HUDEP-2 (cell line): ENCODE measurements at regions not wholly inside any gene's neighbourhood (a gene's known extent, or its start where the extent isn't known, plus 50 kb on each side); places are given as distances from the start of the nearest gene placed in this dataset.
"Not testable (repeated sequence)": the region's sequence is repeated elsewhere in the genome, so short reads cannot be mapped to it uniquely, and the experiment has no call there.

Source experiments
- DNase-seq, 76 experiments: peaks; one replicate each; lab custom pipeline; 2025; ENCODE audit not compliant: unreplicated experiment in 76 of 76; lab: John Stamatoyannopoulos, UW

DNA sequence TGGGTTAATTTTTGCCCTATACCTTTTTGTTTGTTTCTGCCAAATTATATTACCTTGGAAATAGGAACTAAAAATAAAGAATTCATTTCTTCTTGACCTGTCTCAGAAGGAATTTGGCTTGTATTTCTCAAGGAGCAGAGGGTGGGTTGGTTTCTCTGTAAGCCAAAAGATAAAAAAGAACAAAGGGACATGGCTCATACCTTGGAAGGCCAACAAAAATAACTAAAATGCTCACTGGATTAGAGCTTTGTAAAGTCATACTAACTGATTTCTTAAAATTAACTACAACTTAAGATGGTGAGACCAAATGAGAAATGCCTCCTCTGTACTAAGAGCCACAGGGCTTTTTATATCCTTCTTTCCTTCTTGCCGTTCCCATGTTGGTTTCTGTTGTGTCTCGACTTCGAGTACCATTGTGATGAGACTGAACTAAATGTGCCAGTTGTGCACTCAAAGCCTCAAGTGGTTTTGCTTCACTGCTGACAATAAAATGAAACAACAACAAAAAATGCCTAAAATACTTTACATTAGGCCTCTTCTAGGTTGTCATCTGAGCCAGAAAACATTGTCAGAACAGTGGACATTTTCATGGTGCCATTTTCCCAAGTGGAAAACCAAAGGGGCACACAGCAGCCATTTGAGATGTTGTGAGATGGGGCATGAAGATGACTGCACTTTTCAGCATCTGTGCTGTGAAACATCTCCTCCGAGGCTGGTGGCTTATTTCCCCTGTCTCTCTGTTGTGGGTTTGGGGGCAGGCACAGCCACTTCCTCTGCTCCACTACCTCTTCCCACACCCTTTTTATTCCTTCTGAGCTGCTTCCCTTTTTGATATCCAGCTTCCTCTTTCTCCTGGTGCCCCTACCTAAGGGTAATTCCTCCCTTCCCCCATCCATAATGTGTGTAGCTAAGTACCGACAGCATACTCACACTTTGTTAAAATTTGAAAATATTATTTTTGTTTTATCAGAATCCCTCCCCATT lies 51.8 kb upstream of the AGR3 start:
- no peak for DNase-seq

DNA sequence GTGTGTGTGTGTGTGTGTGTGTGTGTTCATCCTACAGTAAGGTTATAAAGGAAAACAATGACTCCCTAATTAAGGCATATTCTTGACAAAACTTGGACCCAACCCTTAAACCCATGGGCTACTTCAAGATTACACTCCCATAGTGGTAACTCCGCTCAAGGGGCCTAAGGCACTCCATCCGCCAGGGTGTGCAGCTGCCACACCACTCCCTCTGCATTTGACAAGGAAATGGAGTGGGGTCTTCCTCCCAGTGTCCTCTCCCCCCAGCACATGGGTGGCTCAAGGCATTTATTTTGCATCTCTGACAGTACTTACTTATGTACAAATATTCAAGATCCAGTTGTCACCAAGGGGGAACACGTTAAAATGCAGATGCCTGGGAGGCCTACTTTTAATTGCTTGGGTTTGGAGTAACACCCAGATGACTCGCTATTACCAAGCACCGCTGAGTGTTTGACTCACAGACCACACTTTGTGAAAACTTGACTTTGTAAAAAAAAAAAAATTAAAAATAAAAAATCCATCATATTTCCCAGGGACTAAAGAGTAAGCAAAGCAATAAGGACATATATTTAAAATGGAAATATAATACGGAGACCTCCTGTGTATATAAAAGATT lies 53.0 kb upstream of the AGR3 start:
- no peak for DNase-seq

DNA sequence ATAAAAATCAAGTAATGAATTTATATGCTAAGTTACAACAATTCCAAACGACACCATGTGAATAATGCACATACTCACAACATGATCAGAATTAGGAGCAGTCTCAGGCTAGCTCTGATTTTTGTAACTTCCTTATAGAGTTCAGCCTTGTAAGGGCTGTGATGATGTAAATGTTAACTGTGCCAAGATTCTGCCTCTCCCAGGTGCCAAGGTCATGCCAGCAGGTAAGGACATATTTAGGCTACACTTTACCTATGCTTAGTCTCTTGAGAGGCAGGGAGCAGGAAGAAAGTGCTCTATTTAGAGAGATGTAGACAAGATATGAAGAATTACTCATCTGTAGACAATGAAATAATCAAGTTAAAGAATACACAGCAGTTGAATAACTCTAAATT lies 53.6 kb upstream of the AGR3 start:
- DNase-seq, result no peak

DNA sequence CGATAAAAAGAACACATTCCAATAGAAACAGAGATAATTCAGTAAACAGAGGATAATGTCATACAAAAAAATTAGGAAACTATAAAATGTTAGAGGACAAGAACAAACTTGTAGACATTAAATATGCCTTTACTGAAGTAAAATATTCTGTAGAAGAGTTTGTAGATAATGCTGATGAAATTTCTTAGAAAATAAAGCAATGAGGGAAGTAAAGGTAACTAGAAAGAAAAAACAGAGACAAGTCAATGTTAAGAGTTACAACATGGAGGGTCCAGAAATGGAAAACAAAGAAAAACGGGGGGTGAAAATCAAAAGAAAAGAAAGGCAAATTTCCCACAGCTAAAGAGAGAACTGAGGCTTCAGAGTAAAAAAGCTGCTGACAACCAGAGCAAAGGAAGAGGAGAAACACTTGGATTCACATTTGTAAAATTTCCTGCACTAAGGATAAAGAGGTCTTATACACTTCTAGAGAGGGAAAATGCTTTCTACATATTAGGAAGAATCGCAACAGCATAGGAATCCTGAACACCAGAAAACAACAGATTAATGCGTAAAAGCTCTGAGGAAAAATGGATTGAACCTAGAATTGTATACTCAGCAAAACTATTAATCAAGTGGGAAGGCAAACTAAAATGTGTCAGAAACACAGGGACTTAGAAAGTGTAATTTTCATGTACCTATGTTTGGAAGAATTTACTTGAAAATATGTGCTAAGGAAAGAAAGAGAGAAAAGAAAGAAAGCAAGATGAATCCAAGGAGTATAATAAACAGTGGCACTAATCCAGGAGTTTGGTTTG lies 55.0 kb upstream of the AGR3 start:
- DNase-seq, result no peak

DNA sequence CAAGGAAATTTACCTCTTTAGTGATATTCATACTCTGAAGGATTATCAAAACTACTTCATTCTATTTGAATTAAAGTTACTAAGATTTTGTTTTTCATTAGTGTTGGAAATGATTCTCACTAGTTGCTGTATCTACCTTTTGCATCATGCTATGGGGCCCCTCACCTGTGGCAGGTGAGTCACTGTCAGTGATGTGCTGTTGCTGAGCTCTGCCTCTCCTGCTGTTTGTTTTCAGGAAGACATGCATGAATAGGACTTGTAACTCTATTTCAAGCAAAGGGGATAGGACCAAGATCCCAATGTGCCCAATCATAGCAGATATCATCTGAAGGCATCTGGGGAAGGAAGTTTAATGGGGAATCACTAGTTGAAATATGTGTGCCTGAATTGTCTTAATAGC lies 57.4 kb upstream of the AGR3 start:
- no peak for DNase-seq

DNA sequence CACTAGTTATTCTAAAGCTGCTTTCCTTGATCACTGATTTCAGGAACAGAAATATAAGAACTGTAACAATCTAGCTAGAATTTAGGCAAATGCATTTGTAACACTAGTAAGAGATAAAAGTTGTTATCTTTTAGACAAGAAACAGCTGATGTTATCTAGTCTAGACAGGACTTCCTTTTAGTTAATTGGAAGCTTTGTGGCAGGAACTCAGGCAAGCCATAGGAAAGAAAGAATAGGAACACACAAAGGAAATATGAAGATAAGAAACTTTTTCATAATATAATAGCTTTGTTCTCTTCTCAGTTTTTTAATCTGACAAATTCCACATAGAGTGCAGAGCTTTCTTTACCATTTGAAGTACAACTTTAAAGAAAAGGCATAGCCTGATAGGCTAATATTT lies 59.0 kb upstream of the AGR3 start:
- DNase-seq, result no peak

DNA sequence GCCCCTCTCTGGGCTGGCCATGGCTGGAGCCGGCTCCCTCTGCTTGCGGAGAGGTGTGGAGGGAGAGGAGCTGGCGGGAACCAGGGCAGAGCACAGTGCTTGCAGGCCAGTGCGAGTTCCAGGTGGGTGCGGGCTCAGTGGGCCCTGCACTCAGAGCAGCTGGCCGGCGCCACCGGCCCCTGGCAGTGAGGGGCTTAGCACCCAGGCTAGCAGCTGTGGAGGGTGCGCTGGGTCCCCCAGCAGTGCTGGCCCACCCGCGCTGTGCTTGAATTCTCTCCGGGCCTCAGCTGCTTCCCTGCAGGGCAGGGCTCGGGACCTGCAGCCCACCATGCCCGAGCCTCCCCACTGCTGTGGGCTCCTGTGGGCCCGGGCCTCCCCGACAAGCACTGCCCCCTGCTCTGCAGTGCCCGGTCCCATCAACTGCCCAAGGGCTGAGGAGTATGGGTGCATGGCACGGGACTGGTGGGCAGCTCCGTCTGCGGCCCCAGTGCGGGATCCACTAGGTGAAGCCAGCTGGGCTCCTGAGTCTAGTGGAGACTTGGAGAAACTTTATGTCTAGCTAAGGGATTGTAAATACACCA lies 61.2 kb upstream of the AGR3 start:
- no peak for DNase-seq

DNA sequence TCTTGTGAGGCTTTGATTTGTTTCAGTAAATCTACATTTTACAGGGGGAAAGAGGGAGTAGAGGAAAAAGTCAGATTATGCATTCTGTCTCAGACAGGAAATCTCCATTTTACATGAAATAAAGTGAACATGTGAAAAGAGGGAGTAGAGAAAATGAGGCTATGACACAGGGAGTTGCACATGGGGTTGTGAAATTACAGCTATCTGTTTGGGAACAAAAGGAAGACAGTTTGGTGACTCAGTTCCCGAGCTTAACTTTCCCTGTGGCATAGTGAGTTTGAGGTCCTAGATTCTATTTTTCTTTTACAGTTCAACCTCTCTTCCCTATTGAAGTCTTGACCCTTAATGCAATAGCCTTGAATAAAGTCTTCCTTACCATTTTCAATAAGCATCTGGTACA lies 63.2 kb upstream of the AGR3 start:
- DNase-seq, result no peak

DNA sequence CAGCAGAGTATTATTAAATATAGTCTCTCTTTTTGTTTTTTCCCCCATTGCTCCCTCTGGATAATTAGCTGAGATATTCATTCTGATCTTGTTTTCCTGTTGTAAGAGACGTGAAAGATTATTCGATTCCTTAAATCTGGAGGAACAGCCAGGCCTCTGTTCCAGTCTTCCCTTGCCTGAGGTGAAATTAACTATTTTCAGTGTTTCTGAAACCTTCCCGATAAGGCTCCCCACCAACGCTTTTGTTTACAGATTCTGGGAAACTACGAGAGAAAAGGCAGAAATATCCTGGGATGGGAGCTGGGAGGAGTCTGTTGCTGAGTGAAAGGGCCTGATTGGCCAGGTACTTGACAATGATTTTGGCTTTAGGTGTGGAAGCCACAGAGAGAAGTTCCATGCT lies 63.6 kb upstream of the AGR3 start:
- DNase-seq, result no peak

DNA sequence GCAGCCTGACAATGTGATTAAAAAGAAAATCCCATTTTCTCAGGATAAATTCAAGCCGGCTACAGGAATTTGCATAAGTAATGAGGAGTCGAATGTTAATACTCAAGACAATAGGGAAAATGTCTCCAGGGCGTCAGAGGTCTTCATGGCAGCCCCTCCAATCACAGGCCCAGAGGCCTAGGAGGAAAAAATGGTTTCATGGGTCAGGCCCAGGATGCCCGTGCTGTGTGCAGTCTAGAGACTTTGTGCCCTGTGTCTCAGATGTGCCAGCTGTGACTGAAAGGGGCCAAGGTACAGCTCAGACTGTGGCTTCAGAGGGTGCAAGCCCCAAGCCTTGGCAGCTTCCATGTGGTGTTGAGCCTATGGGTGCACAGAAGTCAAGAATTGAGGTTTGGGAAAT lies 66.3 kb upstream of the AGR3 start:
- DNase-seq, result not testable (repeated sequence)

DNA sequence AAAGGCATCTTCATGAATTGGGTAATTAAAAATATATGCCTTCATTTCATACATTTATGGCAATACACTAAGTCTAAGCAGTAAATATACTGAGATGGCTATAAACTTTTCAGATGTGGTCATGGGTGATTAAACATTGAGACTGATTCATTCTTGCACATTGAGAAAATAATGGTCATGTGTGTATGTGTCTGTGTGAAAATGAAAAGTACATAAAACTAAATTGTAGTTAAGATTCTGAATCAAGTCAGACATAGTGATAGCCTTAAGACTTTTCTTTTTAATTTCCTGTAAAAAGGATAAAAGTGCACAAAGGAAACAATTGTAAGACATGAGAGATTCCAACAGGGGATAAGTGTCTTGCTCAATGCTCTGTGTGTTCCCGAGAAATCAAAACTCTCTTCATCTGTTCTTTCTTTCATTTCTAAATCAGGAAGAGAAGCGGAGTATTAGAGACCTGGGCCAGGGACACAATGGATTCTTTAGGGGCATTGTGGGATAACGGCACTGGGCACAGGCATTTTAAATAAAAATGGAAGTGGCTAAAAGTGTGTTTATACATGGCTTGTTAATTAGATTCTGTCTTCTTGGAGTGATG lies 69.8 kb upstream of the AGR3 start:
- DNase-seq, result no peak

DNA sequence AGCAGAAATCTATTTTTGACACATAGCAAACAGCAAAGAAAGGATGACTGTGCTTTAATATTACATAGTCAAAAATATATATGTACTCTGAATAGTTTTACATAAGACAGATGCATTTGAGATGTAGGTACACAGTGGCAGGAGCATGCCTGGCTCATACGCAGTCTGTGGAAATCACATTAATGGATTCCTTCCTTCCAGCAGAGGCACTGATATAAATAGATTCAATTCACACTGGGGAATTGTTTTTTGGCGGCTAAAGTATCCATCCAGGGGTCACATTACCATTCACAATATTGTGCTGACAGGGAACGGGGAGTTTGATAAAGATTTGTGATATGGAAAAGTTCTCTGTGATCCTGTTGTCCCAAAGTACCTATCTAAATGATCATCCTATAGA lies 72.5 kb upstream of the AGR3 start:
- no peak for DNase-seq

DNA sequence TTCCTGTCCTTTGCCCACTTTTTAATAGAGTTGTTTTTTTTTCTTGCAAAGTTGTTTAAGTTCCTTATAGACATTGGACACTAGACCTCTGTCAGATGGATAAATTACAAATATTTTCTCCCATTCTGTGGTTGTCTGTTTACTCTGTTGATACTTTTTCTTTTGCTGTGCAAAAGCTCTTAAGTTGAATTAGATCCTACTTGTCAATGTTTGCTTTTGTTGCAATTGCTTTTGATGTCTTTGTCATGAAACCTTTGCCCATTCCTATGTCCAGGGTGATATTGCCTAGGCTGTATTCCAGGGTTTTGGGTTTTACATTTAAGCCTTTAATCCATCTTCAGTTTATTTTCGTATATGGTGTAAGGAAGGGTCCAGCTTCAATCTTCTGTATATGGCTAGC lies 76.9 kb upstream of the AGR3 start:
- DNase-seq, result no peak

DNA sequence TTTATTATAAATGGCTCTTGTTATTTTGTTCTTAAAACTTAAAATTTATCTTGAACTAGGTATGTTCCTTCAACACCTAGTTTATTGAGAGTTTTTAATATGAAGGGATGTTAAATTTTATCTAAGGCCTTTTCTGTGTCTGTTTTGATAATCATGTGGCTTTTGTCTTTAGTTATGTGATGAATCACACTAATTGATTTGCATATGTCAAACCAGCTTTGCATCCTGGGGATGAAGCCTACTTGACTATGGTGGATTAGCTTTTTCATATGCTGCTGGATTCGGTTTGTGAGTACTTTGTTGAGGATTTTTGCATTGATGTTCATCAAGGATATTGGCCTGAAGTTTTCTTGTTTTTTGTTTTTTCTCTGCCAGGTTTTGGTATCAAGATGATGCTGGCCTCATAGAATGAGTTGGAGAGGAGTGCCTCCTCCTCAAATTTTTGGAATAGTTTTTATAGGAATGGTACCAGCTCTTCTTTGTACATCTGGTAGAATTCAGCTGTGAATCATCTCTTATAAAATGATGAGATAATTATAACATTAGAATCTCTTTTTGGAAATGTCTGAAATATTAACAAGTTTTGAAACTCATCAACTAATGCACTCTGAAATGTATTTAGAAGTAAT lies 78.7 kb upstream of the AGR3 start:
- DNase-seq, result no peak

DNA sequence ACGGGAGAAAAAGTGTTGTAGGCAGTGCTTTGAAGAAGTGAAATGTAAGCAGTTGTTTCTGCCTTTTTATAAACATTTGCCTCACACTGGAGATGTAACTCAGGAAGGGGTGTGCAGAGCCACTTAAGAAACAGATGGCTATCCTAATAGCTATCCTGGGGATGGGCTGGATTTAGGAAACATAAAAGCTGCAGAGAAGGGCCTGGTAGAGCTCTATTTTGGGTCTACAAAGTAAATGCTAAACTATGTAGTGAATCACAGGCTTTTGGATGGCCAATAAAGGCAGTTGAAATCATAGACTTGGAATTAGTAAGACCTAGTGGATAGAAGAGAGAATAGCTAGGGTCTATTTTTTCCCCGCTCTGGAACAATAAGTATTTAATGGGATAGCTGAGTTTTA lies 79.9 kb upstream of the AGR3 start:
- no peak for DNase-seq

DNA sequence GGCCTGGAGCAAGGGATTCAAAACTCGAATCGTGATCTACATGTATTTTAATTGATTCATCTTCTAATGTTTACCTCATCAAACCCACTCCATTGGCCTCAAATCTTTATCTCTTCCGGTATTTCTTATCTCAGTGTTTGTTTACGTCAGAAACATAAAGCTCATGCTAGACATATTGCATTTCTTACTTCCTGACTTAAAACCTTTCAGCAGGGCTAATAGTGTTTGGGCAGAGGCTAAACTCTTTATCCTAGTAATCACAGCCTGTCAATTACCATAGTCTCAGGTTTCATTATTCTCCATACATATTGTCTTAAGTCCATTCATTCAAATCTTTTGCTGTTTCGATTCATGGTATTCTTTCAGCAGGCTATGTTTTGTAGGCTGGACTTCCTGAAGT lies 81.3 kb upstream of the AGR3 start:
- no peak for DNase-seq

DNA sequence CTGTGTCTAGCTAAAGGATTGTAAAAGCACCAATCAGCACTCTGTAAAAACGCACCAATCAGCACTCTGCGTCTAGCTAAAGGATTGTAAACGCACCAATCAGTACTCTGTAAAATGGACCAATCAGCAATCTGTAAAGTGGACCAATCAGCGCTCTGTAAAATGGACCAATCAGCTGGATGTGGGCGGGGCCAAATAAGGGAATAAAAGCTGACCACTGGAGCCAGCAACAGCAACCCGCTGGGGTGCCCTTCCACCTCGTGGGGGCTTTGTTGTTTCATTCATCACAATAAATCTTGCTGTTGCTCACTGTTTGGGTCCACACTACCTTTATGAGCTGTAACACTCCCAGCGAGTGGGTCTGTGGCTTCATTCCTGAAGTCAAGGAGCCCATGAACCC lies 83.9 kb upstream of the AGR3 start:
- not testable (repeated sequence) for DNase-seq

DNA sequence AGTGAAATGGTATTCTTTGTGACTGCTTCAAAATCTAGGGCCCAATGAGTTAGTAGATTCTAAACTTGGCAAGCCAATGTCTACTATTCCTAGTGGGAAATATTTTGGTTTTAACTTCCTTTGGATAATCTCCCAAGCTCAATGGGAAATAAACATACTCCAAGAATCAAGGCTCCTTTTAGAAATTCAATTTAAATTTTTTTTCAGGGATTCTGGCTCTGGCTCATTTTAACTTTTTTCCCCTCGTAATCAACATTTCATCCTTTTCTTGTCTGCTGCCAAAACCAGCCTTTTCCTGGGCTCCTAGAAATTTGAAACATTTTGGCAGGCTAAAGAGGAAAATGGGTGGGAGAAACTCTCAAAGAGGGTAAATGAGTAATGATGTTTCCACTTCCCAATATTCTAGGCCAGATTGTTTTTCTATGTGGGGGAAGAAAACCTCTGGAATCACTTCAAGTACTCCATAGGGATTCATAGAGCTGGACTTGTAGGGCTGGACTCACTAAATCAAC lies 85.6 kb upstream of the AGR3 start:
- DNase-seq, result no peak

DNA sequence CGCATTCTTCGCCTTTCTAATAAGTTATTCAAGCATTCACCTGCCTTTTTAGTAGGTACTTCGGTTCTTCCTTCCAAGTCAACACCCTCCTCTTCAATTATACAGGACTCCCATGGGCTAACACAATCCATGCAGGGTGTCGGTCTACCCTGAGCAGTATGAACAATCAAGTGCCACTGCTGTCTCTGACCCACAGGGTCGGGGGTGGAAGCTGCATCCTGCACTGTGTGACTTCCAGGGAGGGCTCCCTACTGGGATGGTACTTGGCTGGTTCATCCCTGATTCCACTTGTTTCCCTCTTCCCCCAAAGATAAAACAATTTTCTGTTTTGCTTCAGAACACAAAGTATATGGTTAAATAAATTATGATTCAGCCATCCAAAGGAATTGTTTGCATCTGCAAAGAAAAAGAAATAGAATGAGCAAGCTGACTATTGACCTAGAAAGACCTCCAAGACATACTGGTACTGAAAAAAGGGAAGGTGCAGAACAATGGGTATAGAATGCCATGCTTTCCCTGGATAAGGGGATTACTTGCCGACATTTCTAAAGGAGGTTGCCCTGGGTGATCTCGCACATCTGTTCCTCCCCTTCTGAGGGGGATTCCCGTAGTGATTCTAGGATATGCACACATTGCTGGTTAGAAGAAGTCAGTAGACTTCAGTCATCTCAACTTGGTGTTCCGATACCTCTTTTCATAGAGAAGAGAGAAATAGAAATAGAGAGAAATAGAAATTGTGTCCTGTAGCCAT lies 89.1 kb upstream of the AGR3 start:
- DNase-seq, result no peak
